IMR-90 (cell line): ENCODE measurements at regions not wholly inside any gene's neighbourhood (a gene's known extent, or its start where the extent isn't known, plus 50 kb on each side); places are given as distances from the start of the nearest gene placed in this dataset.

Experiments used
- CEBPB ChIP-seq: IDR thresholded peaks from 2 replicates; pipeline ENCODE4 v1.6.1; 2012; ENCODE audit warnings: low read depth, low read length, improper control_type of control experiment
- CTCF ChIP-seq: conservative IDR thresholded peaks from 2 replicates; pipeline ENCODE4 v1.5.1; 2012; ENCODE audit warnings: mild to moderate bottlenecking, low read depth, low read length, improper control_type of control experiment

- TF ChIP-seq CTCF (peak; percentile 61), CEBPB (no peak)
Observed at GRCh38 chr10:52951824-52952223, 179.2 kb upstream of the MBL2 start.
